ENCODE measurements at regions not wholly inside any gene's neighbourhood (a gene's known extent, or its start where the extent isn't known, plus 50 kb on each side); places are given as distances from the start of the nearest gene placed in this dataset.
"Not testable (repeated sequence)": the region's sequence is repeated elsewhere in the genome, so short reads cannot be mapped to it uniquely, and the experiment has no call there.

GRCh38 chr2:234406085-234406484, 90.8 kb downstream of the ARL4C start:
- DNase-seq (ENCODE audit: low spot score): no peak

- no peak for DNase-seq (ENCODE audit: low spot score)
Observed at GRCh38 chr2:234405462-234405861, 91.4 kb downstream of the ARL4C start.

GRCh38 chr2:234404957-234405356, 91.9 kb downstream of the ARL4C start:
- DNase-seq (ENCODE audit: low spot score): no peak

- DNase-seq (ENCODE audit: low spot score): no peak
Observed at GRCh38 chr2:234403751-234404150, 93.1 kb downstream of the ARL4C start.

GRCh38 chr2:234403074-234403473, 93.8 kb downstream of the ARL4C start:
- no peak for DNase-seq (ENCODE audit: low spot score)

DNA sequence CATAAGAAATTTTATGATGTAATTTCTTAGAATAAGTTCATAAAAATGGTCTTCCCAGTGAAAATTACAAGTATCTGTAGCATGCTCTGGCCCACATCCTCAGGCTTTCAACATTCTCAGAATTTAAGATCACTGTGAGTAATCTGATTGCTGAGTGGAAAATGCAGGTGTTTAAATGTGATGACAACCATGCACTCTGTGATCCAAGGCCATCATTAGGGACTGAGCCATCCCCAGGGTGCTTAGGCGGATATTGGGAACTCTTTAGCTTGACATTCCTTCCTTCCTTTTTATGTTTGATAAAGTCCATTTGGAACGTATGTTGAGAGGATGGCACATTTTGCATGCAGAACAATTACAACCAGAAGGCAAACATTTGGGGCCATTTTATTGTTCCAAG, 95.5 kb downstream of the ARL4C start:
- DNase-seq (ENCODE audit: low spot score): no peak

DNA sequence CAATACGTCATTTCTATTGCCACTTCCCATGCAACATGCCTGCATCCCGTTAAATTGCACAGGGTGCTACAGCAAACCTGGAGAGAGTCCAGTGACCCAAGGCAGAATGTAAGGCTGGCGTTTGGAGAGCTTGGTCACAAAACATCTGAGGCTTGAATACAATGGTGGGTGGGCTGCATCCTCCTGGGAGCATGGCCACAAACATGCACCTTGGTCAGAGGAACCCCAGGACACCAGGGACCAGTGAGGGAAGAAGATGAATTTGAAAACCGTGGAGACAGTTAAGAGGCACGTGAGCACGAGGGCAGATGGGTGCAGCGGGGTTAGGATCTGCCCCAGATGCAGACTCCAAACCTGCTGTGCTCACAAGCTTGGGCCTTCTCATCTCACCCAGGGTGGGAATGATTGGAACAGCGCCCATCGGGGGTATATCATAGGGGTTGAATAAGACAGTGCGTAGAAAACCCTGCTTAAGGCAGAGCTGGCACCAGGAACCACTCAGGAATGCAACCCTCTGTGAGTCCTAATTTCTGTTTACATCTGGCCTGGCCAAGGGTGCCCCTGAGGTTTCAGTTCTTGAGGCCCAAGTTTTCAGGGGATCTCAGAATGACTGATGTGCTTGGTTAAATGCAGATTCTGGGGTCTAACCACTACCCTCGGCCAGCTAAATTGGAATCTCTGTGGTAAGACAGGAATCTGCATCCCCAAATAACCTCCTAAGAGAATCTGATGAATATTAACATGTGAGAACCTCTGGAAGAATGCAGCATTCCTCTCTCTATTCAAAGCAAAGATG, 97.2 kb downstream of the ARL4C start:
- DNase-seq (ENCODE audit: low spot score): no peak

DNA sequence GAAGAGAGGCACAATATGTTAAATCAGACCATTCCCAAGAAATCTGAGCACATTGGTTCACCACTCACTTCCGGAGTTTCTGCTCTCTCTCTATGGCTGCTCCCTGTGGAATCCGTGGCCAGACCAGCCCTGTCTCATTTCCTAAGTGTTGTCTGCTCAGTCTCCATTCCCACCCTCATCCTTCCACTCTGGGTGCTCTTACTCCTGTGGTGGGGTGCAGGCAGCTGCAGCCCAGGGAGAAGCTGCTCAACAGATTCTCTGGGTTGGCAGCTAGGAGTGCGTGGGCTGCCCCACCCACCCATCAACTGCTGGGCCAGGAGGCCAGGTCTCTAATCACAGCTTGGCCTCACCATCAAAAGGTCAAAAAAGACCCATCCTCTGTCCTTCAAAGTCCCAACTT, 98.3 kb downstream of the ARL4C start:
- DNase-seq (ENCODE audit: low spot score): no peak

DNA sequence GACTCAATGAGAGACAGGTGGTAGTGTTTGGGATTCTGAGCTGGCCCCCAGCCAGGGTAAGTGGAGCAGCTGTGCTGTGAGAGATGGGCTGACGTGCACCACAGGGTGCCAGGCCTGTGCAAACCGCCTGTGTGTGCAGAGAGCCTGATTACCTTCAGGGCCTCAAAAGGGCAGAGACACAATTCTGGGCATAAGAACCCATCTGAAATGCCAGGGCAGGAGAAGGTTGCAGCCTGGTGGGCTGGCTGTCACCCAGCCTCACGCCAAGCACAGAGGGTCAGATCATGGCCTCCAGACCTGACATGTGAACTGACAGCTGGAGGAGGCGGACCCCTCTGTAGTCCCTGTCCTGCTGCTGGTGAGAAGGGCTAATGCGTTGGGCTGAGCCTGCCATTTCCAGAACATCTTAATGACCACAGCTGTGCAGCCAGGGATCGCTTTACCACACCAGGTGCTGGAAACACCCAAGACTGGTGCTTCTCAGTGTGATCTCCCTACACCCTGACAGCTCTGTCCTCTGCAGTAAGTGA, 100.9 kb downstream of the ARL4C start:
- DNase-seq (ENCODE audit: low spot score): no peak

DNA sequence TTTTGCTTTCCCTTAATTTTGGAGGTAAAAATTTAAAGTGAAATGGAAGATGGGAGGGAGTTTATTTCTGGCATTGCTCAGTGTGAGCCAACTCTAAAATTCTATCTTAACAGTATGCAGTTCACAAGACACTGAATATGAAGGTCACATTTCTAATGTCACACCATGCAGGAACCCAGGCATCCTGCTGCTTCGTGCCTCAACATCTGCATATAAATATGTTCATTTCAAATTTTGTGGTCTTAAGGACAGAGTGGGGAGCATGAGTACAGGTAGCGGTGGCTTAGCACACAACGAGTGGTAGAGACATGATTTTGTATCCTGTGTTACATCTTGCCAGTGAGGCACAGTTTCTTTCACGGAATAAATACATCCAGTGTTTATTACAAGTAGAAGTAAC, 102.4 kb downstream of the ARL4C start:
- DNase-seq (ENCODE audit: low spot score): no peak

- no peak for DNase-seq (ENCODE audit: low spot score)
Observed at GRCh38 chr2:234393354-234393753, 103.5 kb downstream of the ARL4C start.

- DNase-seq (ENCODE audit: low spot score): no peak
Observed at GRCh38 chr2:234392041-234392615, 104.8 kb downstream of the ARL4C start.

GRCh38 chr2:234391625-234392024, 105.3 kb downstream of the ARL4C start:
- no peak for DNase-seq (ENCODE audit: low spot score)

- DNase-seq (ENCODE audit: low spot score): not testable (repeated sequence)
Observed at GRCh38 chr2:234389661-234390060, 107.2 kb downstream of the ARL4C start.

- no peak for DNase-seq (ENCODE audit: low spot score)
Observed at GRCh38 chr2:234388591-234388990, 108.3 kb downstream of the ARL4C start.

GRCh38 chr2:234386971-234387370, 109.9 kb downstream of the ARL4C start:
- DNase-seq (ENCODE audit: low spot score): no peak

GRCh38 chr2:234382131-234382530, 114.8 kb downstream of the ARL4C start:
- no peak for DNase-seq (ENCODE audit: low spot score)

DNA sequence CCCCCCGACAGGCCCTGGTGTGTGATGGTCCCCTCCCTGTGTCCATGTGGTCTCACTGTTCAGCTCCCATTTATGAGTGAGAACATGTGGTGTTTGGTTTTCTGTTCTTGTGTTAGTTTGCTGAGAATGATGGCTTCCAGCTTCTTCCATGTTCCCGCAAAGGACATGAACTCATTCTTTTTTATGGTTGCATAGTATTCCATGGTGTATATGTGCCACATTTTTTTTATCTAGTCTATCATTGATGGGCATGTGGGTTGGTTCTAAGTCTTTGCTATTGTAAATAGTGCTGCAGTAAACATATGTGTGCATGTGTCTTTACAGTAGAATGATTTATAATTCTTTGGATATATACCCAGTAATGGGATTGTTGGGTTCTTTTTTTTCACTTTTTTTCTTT, 117.9 kb downstream of the ARL4C start:
- not testable (repeated sequence) for DNase-seq (ENCODE audit: low spot score)

GRCh38 chr2:234378440-234378839, 118.4 kb downstream of the ARL4C start:
- no peak for DNase-seq (ENCODE audit: low spot score)

DNA sequence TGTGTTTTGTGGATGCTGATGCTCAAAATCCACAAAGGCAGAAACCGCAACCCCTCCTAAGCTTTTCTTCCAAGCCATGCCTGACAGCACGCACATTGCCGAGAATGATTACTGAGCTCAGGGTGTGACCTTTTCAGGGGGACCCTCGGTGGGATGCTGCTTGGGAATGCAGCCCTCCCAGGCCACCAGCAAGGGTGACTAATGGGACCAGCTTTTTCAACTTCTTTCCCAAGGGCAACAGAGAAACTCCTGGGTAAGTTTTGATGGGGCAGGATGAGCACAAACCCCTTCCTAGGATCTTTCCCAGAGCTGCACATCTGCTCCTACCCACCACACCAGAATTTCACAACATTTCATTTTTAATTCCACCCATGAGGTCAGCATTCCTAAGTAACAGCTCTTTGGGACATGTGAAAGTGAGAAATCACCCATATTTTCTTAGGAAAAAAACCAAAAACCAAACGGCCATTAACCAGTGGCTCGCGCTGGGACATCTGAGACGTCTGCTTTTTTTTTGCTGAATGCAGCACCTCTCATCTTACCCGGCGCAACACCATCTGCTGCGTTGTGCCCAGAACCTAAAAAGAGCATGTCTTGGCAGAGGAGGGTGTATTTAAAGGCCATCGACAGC, 119.0 kb downstream of the ARL4C start:
- DNase-seq (ENCODE audit: low spot score): no peak

GRCh38 chr2:234376229-234376628, 120.7 kb downstream of the ARL4C start:
- no peak for DNase-seq (ENCODE audit: low spot score)

DNA sequence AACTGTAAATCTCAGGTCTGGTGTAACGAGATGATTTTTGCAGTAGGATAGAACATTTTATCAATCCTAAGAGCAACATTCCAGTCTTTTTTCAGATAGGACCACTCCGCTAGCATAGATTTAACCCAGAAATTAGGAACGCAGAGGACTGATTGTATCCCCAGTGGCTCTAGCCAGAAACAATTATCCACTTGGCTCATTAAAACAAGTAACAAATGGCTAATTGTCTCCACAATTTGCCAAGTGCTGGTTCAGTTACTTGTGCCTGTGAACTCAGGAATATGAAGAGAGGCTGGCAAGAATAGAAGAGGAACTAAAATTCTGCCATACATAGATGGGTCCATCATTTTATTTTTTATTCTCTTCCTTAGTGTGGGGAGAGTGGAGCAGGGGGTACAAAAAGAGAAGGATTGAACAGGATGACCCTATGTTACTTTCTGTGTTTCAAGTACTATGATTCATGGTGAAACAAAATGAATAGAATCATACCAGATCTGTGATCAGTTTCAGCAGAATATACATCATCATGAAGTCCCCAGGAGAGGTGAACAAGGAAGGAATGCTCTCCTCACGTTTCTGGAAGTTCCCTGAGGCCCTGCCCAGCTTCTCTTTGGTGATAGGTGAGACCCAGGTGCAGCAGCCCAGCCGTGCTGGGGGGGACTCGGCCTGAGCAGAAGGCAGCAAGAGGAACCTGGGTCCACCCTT, 121.6 kb downstream of the ARL4C start:
- DNase-seq (ENCODE audit: low spot score): no peak

Data from ureter (tissue), 1 donor.